AG04450 (cell line): ENCODE measurements at regions not wholly inside any gene's neighbourhood (a gene's known extent, or its start where the extent isn't known, plus 50 kb on each side); places are given as distances from the start of the nearest gene placed in this dataset.

ENCODE experiments used
- CTCF ChIA-PET: fragments of 300-600, 350-600 bp; formaldehyde crosslinking; extraction: SDS; loops from one replicate; lab custom pipeline; 2022; ENCODE audit warnings: antibody characterized with exemption, inconsistent platforms; lab: Charles Lee
- POLR2A ChIA-PET: fragments of 350-600 bp; formaldehyde crosslinking; extraction: SDS; loops from one replicate; lab custom pipeline; 2021; ENCODE audit warnings: antibody characterized with exemption, inconsistent platforms; lab: Yijun Ruan, JAX
- DNase-seq: peaks from one replicate; pipeline ENCODE4 v3.0.0-alpha.2; 2011; ENCODE audit warnings: low read depth, low spot score
- H3K27ac ChIP-seq: one replicate; pipeline ENCODE4 v1.5.1; 2012; ENCODE audit warnings: low read depth, low read length, control low read depth
- H3K27me3 ChIP-seq: one replicate; pipeline ENCODE4 v1.6.0; 2012; ENCODE audit warnings: low read length; ENCODE audit not compliant: control insufficient read depth, insufficient read depth
- H3K4me3 ChIP-seq: 2 replicates; pipeline ENCODE4 v1.5.1; 2011; ENCODE audit warnings: mild to moderate bottlenecking, low read depth, low read length, control low read depth
- H3K9me3 ChIP-seq: 2 replicates; pipeline ENCODE4 v1.5.1; 2012; ENCODE audit warnings: low read length; ENCODE audit not compliant: control insufficient read depth, insufficient read depth
- TF ChIP-seq, protein P1 (sequence below): IDR thresholded peaks from 2 replicates; pipeline ENCODE4 v1.5.1; 2011; ENCODE audit warnings: low read depth, low read length, control low read depth, inconsistent platforms

DNA sequence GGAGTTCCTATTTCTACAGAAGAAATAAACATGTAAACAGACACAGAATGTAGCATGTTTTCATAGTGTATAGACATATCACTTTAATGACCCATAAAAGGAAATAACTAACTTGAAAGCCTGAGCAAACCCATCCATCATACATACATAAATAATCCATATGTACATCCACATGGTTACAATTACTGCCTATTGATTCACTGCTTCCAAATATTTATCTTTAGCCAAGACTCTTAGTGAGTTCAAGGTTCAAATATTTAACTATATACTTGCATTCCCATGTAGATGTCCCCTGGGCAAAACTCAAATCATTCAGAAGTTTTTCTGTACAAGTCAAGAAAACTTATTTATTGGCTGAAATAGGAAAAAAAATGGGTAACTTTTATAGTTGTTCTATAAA is 95.4 kb downstream of the CCER1 start:
- ChIA-PET CTCF (no interaction called here), POLR2A (no interaction called here)
- H3K27me3 ChIP-seq = no peaks in the 10 kb centered on the region
- no peaks in the 10 kb centered on the region for H3K9me3 ChIP-seq
- no peak for DNase-seq
- no peak overlapping the region for H3K27ac ChIP-seq
- TF ChIP-seq, protein P1, sequence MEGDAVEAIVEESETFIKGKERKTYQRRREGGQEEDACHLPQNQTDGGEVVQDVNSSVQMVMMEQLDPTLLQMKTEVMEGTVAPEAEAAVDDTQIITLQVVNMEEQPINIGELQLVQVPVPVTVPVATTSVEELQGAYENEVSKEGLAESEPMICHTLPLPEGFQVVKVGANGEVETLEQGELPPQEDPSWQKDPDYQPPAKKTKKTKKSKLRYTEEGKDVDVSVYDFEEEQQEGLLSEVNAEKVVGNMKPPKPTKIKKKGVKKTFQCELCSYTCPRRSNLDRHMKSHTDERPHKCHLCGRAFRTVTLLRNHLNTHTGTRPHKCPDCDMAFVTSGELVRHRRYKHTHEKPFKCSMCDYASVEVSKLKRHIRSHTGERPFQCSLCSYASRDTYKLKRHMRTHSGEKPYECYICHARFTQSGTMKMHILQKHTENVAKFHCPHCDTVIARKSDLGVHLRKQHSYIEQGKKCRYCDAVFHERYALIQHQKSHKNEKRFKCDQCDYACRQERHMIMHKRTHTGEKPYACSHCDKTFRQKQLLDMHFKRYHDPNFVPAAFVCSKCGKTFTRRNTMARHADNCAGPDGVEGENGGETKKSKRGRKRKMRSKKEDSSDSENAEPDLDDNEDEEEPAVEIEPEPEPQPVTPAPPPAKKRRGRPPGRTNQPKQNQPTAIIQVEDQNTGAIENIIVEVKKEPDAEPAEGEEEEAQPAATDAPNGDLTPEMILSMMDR = no peak
- H3K4me3 ChIP-seq = no peak overlapping the region

DNA sequence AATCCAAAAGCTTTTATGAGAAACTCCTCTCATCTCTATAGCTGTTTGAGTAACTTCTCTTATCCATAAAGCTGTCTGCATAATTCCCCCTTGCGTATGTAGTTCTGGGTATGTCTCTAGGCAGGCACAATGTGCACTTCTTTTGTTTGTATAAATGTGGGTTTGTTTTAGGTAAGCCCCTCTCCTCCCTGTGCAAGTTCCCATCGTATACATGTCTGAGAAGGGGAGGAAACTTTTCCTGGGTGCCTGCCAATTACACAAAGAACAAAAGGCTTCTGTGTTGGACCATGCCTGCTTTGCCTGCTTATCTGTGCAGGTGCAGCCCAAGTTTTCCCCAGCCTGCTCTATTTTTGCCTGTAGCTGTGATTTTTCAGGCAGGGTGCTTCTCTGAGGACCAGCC is 96.7 kb downstream of the CCER1 start:
- no peak overlapping the region for H3K27ac ChIP-seq
- no peak for DNase-seq
- POLR2A ChIA-PET = no interaction called here
- H3K27me3 ChIP-seq = no peaks in the 10 kb centered on the region
- TF ChIP-seq, protein P1 = no peak
- H3K4me3 ChIP-seq = no peak overlapping the region
- H3K9me3 ChIP-seq = no peaks in the 10 kb centered on the region
- CTCF ChIA-PET = no interaction called here

DNA sequence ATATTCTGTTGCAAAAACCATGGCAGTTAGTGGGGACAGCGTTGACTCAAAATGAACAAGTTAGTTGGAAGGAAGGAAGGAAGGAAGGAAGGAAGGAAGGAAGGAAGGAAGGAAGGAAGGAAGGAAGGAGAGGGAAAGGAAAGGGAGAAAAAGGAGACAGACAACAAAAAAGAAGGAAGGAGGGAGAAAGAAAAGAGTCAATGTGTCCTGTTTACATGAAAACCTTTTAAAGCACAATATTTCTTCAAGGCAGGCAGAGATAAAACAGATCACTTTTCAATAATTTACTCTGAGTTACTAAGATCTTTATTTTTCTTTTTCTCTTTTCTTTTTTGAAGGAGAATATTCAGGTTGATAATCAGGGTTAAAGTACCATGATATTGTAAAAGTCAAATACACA is 99.4 kb downstream of the CCER1 start:
- DNase-seq = no peak
- ChIA-PET CTCF (interaction anchor here (0.7 kb wide), 1 partner anchor 24 kb away, joined by 3 read pairs; no protein-coding TSS in a partner anchor), POLR2A (no interaction called here)
- TF ChIP-seq, protein P1 = no peak
- Histone ChIP-seq H3K27ac (no peak overlapping the region), H3K9me3 (no peaks in the 10 kb centered on the region), H3K27me3 (no peaks in the 10 kb centered on the region), H3K4me3 (no peak overlapping the region)

DNA sequence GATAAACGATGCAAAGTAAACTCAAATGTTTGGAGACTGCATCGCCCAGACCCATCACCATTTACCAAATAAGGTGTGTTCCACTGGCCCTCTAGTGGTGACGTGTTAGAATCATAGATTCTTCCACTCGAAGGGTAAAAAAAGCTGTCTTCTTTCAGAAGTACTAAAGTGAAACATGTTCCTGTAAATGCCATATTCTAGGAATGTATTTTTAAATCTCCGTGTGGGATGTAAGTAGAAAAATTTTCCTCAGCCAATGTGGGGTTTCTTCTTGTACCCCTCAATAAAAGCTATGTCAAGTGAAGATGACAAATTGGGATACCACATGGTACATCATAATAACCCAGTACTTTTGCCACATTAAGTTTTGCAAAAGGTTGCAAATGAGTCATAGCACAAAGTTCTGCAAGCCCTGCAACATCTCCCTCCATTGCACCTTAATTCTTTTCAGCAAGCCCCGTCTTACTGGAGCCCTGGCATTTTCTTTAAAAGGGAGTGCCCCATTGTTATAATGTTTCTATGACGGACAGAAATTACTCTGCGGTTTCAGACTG is 100.8 kb downstream of the CCER1 start:
- ChIA-PET CTCF (interaction anchor here (0.6 to 2.2 kb wide), 40 partner anchors 9 to 1315 kb away, joined by 3 to 38 read pairs (median 3); no protein-coding TSS in a partner anchor), POLR2A (no interaction called here)
- Histone ChIP-seq H3K27ac (no peak overlapping the region), H3K4me3 (no peak overlapping the region), H3K27me3 (no peaks in the 10 kb centered on the region), H3K9me3 (no peaks in the 10 kb centered on the region)
- peak; percentile 13 for DNase-seq
- TF ChIP-seq, protein P1 = peak; percentile 86

DNA sequence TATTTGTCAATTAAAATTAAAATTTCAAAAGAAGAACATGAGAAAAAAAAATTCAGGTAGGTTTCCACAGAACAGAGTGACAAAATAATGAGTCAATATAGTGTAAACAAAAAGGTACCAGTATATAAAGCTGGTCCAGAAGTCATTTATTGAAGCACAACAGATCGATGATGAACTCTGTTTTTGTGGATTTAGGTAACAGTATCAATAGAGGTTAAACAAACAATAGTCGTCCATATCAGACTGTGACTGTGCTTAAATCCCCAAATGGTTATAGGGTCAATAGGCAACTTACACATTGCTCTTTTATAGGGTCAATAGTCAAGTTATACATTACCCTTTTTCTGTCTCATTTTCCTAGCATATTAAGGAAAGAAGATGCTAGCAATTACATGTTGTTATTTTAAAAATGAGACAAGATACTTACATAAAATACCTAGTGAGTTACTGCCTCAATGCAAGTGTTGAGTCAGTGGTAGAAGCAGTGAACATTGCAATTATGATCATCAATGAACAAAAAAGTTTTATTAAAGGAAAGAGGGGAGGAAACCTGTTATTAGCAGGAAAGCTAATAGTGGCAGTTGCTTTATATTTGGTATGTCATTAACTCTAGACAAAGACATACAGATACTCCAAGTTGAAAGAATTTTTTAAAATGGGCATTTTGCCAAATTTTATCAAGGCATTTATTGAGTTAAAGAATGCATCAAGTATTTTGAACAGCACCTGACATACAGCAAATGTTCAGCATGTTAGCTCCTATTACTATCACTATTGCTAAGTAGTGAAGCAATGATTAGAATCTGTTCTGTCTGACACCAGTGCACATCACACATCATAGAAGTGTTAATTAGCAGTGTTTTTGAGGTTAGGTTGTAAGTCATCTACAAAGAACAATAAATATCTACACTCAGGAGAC is 102.9 kb downstream of the CCER1 start:
- Histone ChIP-seq H3K4me3 (no peak overlapping the region), H3K9me3 (no peaks in the 10 kb centered on the region), H3K27me3 (no peaks in the 10 kb centered on the region), H3K27ac (no peak overlapping the region)
- TF ChIP-seq, protein P1 = no peak
- no peak for DNase-seq
- ChIA-PET CTCF (no interaction called here), POLR2A (no interaction called here)
